ENCODE measurements at regions not wholly inside any gene's neighbourhood (a gene's known extent, or its start where the extent isn't known, plus 50 kb on each side); places are given as distances from the start of the nearest gene placed in this dataset.
"Not testable (repeated sequence)": the region's sequence is repeated elsewhere in the genome, so short reads cannot be mapped to it uniquely, and the experiment has no call there.

DNA sequence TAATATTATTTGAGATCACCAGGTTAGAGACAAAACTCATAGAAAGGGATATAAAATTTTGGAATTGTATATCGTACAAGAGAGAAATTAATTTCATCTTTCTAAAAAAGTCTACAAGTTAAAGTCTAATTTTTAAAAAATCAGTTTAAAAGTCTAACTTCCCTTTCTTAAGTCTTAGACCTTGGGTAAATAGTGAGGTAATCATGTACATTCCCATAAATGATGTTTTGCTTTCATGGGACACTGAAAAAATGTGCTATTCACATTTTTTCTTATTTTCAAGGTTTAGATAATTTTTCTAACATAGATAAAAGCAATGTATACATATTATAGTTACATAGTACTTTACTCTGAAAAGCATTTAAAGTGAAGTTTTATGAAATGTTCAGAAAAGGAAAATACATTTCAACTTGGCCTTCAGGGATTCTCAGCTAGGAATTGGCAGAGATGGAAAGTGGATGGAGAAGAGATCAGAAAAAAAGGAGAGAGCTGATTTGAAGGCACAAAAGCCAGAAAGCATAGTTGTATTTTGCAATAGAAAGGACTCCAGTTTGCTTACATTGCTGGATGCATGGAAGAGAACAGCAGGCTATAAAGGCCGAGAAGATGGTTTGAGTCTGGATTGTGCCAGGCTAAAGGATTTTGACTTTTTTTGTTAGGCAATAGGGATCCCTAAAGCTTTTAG is 194.0 kb downstream of the CASP12 start:
- no peak for DNase-seq (ENCODE audit: low spot score)

DNA sequence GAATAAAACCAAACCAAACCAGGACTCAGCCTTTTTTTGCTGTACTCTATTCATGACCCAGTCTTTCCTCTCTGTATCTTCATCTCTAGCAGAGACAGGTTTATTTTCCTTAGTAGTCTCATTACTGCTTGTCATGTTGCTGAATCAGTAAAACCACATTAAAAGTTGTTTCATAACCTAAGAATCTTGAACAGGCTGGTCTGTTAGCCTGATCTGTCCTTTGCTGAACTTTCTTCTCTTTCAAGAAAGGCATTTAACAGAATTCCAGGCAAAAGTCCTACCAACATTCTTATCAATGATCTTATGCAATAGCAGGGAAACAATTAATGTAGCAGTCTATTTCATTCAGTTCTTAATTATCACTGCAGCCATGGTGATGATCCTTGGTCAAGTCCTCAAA is 197.7 kb downstream of the CASP12 start:
- DNase-seq (ENCODE audit: low spot score): peak; percentile 77

DNA sequence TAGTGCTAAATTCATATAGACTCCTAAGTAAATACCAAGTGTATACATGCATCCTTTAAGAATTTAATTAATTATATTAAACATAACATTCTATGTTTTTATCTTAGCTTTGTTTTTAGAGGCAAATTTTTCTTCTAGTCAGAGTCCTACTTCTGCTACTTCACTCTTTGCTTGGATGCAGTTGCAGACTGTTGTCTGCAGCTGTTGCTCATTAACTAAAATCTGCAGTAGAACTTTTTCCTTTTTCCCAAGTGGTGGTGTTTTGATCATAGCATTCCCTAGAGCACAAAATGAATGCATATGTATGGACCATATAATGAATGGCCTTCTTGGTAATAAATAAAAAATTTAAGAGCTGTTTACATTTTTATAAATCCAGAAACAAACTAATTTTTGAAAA is 198.3 kb downstream of the CASP12 start:
- no peak for DNase-seq (ENCODE audit: low spot score)

DNA sequence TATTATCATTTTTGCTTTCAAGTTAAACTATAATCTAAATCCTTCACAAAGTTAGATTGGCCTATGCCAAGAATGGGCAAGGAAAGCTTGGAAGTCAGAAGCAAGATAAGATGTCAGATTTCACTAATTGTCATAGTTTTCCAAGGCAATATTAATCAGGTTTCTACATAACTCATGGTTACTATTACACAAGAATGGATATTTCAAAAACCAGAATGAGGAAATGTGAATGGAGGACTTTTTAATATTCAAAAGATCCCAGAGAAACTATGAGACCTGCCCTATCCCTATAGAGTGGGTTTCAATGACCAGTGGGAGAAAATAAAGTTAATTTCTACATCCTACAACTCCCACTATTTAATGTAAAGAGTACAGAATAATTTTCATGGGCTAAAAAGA is 203.2 kb downstream of the CASP12 start:
- peak; percentile 14 for DNase-seq (ENCODE audit: low spot score)

DNA sequence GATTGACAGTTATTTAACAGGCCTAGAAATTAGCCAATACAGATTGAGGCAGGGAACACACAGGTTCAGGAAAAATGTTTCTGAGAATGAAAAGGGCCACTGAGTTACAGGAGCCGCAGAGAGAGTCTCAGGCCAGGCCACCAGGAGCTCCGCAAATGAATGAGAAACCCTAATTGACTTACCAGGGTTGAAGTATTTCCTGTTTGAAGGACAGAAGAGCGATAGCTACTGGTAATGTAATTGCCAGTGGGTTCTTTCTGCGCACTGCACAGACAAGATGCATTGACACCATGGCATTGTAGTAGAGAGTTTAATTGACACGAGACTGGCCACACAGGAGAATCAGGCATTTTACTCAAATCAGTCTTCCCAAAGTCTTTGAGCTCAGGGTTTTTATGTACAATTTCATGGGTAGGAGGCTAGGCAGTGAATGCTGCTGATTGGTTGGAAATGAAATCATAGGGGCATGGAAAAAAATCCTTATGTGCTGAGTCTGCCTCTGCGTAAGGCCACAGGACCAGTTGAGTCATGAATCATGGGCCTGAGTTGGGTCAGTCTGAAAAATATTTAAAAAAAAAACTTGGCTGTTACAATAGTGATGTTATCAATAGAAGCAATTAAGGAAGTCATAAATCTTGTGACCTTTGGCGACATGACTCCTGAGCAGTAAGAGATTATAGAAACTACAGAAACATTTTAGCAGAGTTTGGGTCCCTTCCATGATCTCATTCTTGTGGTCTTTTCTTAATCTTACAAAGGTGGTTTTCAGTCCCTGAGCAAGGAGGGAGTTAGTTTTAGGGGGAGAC is 203.8 kb downstream of the CASP12 start:
- DNase-seq (ENCODE audit: low spot score): peak; percentile 17

DNA sequence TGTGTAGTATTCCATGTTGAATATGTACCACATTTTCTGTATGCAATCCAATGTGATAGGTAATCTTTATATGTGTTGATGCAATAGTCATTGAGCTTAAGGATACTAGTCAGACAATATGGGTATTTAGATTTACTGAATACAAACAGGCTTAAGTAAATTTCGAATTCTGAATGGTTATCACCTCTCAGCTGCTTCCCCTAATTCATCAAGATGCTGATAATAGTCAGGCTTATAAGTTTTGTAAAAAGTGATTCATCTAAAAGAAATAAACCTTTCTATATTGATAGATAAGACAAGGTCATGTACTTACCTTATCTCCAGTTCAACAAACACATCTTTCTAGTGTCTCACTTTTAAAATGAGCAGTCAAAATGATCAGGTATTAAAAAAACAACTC is 205.5 kb downstream of the CASP12 start:
- no peak for DNase-seq (ENCODE audit: low spot score)

DNA sequence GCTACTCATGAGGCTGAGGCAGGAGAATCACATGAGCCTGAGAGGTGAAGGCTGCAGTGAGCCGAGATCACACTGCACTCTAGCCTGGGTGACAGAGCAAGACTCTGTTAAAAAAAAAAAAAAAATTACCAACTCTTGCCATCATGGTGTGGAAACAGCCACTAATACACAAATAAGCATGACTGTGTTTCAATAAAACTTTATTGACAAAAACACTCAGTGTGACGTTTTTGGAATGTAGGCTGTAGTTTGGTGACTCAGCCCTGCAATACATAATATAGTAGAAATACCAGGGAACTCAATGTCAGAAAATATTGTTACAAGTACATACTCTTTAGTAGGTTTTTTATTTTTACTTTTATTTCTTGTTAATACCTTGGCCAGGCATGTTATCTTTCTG is 207.1 kb downstream of the CASP12 start:
- DNase-seq (ENCODE audit: low spot score): no peak

DNA sequence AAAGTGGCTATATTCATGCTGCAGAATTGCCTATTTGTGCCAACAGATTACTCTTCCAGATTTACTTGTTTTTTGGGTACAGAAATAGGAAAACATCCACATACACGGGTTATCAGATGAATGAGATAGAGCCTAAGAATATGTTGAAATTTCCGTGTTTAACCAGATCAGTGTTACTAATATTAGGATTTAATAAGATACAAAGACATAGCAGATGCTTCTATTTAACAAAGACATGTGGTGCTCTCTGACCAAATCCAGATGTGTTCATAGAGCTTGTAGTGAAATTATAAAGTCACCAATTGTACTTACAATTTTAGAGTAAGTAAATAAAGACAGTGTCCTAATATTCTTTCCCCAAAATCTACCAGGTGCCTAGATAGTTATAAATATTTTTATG is 208.0 kb downstream of the CASP12 start:
- peak; percentile 61 for DNase-seq (ENCODE audit: low spot score)

DNA sequence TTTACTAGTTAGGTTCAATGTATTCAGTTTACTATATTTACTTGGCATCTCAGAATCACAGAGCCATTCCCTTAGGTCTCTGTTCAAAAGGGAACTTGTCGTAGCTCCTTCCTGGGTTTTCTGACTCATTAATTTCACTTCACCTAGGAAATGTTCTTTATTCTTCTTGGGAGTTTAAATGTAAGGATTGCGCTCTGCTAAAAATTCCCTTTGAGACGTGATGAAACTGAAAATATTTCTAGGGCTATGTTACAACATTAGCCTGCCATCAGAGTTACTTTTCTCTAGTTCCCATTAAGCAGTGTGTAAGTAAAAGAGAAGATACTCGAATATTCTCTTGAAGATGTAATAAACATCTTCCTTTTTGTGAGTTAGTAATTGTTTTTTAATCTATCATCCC is 209.5 kb downstream of the CASP12 start:
- DNase-seq (ENCODE audit: low spot score): no peak

DNA sequence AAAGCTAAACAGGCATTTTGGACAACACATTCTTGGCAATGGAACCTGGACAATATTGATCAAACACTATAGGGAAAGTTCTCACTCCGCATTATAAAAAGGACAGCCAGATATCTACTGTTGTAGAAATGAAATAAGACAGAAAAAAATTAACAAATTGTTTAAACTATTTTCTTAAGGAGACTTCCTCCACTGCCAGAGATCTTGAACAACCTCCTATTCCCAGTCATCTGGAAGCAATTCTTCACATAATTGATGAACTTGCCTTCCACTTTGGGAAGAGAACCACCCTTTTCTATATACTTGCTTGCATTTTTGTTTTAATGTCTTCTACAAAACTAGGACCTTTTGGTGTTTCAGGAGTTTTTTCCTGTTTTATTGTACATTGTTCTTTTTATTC is 216.1 kb downstream of the CASP12 start:
- DNase-seq (ENCODE audit: low spot score): no peak

DNA sequence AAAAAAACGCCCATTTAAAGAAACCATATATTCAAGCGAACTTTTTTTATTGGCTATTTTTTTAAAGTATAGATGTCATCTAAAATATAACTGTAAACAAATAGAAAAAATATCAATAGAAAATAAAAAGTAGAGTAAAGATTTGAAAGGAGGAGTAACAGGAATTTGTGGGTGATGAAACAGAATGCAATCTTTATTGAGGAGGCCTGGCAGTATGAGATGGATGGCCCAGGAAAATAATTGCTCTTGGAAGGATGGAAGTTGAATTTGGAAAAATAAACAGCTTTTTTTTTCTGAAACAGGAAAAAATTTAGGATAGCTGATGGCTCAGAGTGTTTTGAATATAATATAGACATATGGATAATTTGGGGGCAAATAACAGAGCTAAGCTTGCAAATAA is 219.0 kb downstream of the CASP12 start:
- DNase-seq (ENCODE audit: low spot score): no peak

DNA sequence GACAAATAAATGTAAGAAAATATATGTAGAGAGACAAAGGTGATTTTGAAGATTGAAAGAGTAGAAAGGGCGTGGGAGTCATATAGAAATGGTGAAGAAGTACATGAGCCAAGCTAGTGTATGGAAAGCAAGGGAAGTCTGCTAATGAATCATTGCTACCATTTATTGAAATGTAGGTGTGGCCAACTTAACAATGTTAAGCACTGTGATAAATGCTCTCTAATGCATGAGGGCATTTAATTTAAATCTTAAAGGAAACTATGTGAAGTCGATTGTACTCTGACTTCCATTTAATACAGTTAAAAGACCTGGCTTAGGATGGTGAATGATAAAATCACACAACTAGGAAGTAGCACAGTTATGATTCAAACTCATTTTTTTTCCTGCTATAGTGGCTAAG is 219.9 kb downstream of the CASP12 start:
- DNase-seq (ENCODE audit: low spot score): no peak

DNA sequence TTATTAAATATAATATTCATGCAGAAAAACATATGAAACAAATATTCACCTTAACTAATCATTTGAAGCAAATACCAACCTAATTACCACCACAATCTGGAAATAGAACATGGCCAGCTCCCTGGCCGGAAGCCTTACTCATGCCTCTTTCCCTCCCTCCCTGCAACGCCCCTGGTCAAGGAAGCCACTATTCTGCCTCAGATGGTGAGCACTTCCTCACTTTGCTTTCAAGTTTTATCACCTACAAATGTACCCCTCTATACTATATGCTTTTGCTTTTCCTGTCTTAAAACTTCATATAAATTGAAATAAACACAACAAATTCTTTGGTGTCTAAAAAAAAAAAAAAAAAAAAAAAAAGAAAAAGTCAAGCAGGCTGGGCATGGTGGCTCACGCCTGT is 221.2 kb downstream of the CASP12 start:
- not testable (repeated sequence) for DNase-seq (ENCODE audit: low spot score)

DNA sequence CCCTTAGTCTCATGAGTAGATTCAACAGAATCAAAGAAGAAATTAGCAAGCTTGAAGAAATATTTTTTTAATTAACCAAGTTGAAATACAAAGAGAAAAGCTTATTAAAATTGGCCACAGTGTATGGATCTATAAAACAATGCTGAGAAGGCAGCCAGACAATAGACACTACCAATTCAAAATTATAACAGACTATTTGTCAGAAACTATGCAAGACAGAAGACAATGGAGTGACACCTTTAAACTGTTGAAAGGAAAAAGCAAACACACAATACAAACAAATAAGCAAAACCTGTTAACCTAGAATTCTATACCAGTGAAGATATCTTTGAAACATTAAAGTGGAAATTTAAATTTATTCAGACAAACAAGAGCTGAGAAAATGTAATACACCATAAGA is 225.4 kb downstream of the CASP12 start:
- no peak for DNase-seq (ENCODE audit: low spot score)

DNA sequence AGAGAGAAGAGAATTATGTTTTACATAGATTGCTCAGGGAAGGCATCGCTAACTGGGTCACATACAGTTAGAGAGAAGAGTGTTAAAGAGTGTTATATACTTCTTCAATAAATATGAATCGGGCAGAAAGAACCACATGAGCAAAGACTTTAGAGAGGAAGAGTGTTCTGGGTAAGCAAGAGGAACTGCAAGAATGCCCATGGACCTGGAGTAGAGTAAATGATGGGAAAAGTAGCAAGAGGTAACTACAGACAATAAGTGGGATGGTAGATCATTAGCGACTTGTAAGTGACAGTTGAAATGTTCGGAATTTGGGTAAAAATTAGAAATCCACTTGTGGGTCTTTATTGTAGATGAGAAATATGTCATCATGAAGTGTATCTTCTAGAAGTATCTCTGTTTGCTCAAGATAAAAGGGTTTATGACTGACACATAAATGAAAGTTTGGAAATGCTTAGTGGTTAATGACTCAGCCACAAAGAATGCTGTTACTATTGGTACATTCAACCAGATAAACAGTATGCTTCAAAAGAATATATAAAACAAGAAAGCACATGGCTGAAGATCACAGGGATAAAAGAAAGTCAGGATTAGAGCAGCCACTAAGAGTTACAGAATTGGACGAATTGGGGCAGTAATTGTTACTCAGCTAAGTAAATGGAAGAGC is 229.3 kb downstream of the CASP12 start:
- peak; percentile 86 for DNase-seq (ENCODE audit: low spot score)

DNA sequence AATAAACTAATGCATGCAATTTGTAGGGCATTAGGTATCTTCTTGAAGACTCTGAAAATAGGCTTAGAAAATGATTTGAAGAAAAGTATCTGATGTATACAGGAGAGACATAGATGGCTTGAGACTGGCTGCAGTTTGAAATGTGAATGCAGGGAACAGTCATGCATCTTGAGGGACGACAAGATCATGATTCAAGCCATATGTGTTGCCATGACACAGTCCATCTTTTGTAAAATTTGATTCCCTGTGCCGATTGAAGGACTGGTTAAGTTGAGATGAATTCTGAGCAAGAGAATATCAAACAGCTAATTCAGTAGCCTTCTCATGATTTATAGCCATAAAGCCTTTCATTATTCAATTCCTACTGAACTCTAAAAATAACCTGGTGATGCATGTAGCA is 231.6 kb downstream of the CASP12 start:
- no peak for DNase-seq (ENCODE audit: low spot score)

DNA sequence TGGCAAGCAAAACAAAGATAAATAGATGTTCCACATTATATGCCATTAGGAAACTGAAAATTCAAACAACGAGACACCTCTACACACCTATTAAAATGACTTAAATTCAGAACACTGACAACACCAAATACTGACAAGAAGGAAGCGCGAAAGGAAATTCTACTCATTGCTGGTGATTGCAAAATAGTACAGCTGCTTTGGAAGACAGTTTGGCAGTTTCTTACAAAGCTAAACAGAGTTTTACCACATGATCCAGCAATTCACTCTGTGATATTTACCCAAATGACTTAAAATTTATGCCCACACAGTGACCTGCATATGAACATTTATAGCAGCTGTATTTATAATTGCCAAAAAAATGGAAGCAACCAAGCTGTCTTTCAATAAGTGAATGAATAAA is 232.6 kb downstream of the CASP12 start:
- peak; percentile 37 for DNase-seq (ENCODE audit: low spot score)

DNA sequence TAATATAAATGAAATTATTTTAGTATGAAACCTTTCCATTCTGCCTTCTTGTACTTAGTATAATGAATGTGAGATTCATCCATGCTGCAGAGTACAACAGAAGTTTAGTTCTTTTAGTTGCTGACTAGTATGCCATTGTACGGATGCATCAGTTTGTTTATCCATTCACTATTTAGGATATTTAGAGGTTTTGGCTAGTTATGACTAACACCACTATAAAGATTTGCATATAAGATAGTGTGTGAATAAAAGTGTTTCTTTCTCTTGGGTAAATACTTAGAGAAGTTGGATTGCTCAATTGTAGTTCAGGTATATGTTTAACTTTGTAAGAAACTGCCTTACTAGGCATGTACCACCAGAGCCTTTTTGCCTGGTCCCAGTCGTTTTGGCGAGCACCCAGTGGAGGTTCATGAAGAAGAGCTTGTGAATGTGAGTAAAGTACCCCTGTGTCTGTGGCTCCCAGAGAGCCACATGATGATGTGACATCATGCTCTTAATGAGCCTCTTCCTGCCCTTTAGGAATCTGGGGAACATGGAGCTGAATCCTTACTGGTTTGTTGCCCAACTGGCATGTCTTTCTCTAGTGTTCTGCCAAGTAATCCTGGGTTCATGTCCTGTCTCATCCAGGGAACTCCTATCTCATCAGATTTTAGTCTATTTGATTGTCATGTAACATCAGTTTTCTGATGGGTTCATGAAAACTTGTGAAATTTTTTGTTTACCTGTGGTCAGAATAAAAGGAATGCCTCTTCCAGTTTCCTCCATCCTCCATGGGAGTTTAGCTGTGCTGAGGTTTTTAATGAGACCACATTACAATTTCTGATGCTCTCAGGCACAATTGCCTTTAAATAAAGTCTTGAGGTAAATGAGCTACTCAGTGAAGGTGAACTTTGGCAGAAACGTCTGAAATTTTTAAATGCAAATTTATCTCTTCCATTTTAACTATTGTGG is 234.8 kb downstream of the CASP12 start:
- DNase-seq (ENCODE audit: low spot score): no peak

DNA sequence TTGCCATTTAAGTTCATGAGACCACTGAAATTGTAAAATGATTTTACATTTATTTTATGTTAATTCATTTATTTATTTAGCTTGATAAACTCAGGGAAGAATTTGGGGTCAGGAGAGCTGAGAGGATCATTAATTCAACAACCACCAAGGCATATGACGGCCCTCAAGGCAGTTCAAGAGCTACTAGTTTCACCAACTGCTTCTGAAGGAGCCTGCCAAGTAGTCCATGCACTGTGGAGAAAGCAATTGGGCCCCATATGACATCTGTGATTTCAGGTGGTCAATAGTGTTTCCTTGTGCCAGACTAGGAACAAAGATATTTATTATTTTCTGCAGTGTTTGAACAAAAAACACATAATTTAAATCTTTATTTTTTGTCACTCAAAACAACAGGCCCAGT is 236.4 kb downstream of the CASP12 start:
- DNase-seq (ENCODE audit: low spot score): no peak

DNA sequence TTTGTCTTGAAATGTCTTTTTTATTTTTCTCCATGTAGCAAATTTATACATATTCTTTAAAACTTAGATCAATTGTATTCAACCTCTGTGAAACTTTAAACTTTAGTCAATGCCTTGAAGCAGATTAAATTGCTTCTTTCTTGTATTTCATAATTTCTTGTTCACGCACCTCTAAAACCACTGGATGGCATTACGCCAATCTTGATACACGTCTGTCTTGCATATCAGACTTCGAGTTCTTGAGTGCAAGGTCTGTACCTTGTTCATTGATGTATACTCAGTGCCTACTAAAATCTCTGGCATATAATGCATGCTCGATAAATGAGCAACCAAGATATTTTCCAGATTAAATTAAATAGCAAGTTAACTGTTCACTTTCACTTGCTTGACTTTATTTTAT is 236.8 kb downstream of the CASP12 start:
- no peak for DNase-seq (ENCODE audit: low spot score)

DNA sequence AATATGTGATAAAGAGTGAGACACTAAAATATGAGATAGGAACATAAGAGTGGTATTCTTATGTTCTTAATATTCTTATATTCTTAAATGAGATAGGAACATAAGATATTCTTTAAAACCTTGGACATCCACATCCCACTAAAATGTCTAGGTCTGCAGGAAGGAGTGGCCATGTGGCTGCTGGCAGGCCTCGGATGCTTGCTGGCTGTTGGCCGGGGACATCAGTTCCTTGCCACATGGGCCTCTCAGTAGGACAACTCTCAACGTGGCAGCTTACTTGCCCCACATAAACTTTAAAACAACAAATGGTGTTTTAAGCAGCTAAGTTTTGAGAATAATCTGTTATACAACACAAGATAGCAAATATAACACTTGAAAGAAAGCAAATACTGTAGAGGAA is 240.1 kb downstream of the CASP12 start:
- no peak for DNase-seq (ENCODE audit: low spot score)

DNA sequence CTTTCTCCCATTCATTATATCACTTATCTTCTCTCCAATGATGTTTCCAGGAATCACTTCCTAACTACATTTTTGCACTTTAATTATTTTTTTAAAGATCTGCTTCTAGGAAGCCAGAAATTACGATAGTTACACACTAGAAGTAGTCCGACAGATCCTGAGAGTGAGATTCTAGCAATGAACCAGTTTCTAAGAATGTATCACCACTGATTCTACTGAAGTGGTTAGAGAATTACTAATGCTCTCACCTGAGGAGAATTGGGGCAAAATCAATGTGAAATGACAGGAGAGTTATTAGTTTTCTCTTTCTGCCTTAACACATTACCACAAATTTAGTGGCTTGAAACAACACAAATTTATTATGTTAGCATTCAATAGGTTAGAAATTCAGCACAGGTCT is 241.2 kb downstream of the CASP12 start:
- DNase-seq (ENCODE audit: low spot score): no peak

Measured in umbilical cord (tissue), 1 donor.